Skeletal muscle satellite cell (primary cell): ENCODE measurements at regions not wholly inside any gene's neighbourhood (a gene's known extent, or its start where the extent isn't known, plus 50 kb on each side); places are given as distances from the start of the nearest gene placed in this dataset. TPM values are rescaled to one million over a fixed set of nuclear protein-coding genes. Genes with fewer than 3 reads are reported as not detected.

Experiments
- H3K27me3 ChIP-seq: 2 replicates; pipeline ENCODE4 v1.7.0; 2013; ENCODE audit warnings: low read length; ENCODE audit not compliant: control insufficient read depth, insufficient read depth
- H3K36me3 ChIP-seq: 2 replicates; pipeline ENCODE4 v1.7.0; 2013; ENCODE audit warnings: mild to moderate bottlenecking, control low read depth, low read length; ENCODE audit not compliant: insufficient read depth
- H3K4me1 ChIP-seq: 2 replicates; pipeline ENCODE4 v1.7.0; 2013; ENCODE audit warnings: low read length; ENCODE audit not compliant: control insufficient read depth, insufficient read depth
- H3K4me2 ChIP-seq: 2 replicates; pipeline ENCODE4 v1.7.0; 2013; ENCODE audit warnings: mild to moderate bottlenecking, low read length
- H3K4me3 ChIP-seq: 2 replicates; pipeline ENCODE4 v1.7.0; 2013; ENCODE audit warnings: low read length
- H3K9ac ChIP-seq: 2 replicates; pipeline ENCODE4 v1.7.0; 2013; ENCODE audit warnings: mild to moderate bottlenecking, low read depth, low read length, moderate library complexity
- H3K9me3 ChIP-seq: replicated peaks from 2 replicates; pipeline ENCODE4 v1.7.0; 2013; ENCODE audit warnings: mild to moderate bottlenecking, control low read depth, low read length
- small RNA-seq: library from RNA; depleted of rRNA; stranded (forward); fragments of <200 nt; gene quantifications from one replicate; pipeline ENCODE3, GENCODE V24; 2012

GRCh38 chr4:98728871-98729270 lies 70.5 kb upstream of the TSPAN5 start:
- Histone ChIP-seq H3K9me3 (no peaks in the 10 kb centered on the region), H3K27me3 (no peaks in the 10 kb centered on the region), H3K9ac (no peak overlapping the region), H3K36me3 (no peaks in the 10 kb centered on the region), H3K4me3 (no peak overlapping the region), H3K4me2 (peak overlapping the region; percentile 13), H3K4me1 (peaks cover 12% of the 10 kb centered on the region)

GRCh38 chr4:98728433-98728832 lies 70.0 kb upstream of the TSPAN5 start:
- Histone ChIP-seq H3K27me3 (no peaks in the 10 kb centered on the region), H3K4me2 (peak overlapping the region; percentile 13), H3K9ac (no peak overlapping the region), H3K36me3 (no peaks in the 10 kb centered on the region), H3K4me3 (no peak overlapping the region), H3K9me3 (no peaks in the 10 kb centered on the region), H3K4me1 (peaks cover 12% of the 10 kb centered on the region)

- peaks cover 19% of the 10 kb centered on the region for H3K4me1 ChIP-seq
- no peak overlapping the region for H3K4me2 ChIP-seq
- no peaks in the 10 kb centered on the region for H3K36me3 ChIP-seq
- no peaks in the 10 kb centered on the region for H3K27me3 ChIP-seq
- no peak overlapping the region for H3K9ac ChIP-seq
- H3K4me3 ChIP-seq, result no peak overlapping the region
- H3K9me3 ChIP-seq, result no peaks in the 10 kb centered on the region
These were observed 63.6 kb upstream of the TSPAN5 start for GRCh38 chr4:98722000-98722399.

DNA sequence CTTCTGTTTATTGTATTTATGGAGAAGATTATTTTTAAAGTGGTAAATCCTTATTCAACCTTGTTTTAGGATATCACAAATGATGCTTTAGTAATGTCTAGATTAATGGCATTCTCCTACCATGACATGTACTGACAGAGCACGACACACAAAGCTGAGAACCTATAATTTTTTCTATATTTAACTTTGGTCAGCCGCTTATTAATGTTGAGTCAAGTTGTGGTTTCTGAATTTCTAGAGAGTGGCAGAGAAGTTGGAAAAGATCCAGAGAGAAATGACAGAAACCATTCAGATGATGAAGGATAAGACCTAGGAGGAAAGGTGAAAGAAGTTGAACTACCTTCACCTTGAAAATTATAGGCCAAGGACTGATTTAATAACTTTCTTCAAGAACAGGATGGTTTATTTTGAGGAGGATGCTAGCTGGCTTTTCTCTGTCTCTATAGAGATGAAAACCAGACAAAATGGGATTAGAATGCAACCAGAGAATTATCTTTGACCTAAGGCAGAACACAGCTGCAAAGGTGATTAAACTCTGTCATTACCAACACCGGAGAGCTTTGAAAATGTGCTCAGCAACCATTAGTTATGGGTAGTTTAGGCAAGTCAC lies 62.6 kb upstream of the TSPAN5 start:
- H3K4me3 ChIP-seq, result no peak overlapping the region
- H3K9me3 ChIP-seq, result no peaks in the 10 kb centered on the region
- H3K4me2 ChIP-seq, result peak overlapping the region; percentile 35
- H3K36me3 ChIP-seq, result no peaks in the 10 kb centered on the region
- no peaks in the 10 kb centered on the region for H3K27me3 ChIP-seq
- H3K9ac ChIP-seq, result no peak overlapping the region
- peaks cover 19% of the 10 kb centered on the region for H3K4me1 ChIP-seq

- Histone ChIP-seq H3K27me3 (no peaks in the 10 kb centered on the region), H3K4me2 (no peak overlapping the region), H3K4me3 (no peak overlapping the region), H3K9ac (no peak overlapping the region), H3K36me3 (no peaks in the 10 kb centered on the region), H3K4me1 (peaks cover 19% of the 10 kb centered on the region), H3K9me3 (no peaks in the 10 kb centered on the region)
These were observed 58.4 kb upstream of the TSPAN5 start for GRCh38 chr4:98716796-98717195.

DNA sequence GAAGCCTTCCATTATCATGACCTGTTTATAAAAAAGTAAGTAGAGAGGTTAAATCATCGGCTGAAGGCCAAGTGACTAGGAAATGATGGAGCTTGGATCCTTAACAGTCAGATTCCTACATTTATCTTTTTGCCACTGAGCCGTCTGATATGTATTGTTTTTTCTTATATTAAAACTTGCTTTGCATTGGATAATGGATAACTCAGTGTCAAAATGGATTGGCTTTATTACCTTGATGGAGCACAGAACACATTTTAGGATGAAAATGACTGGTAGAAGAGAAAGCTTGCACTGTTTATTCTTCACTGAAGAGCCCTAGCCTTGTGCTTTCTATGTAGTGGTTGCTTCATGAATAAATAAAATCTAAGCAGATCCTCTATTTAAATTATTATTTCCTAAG lies 54.2 kb upstream of the TSPAN5 start:
- H3K4me2 ChIP-seq, result no peak overlapping the region
- no peaks in the 10 kb centered on the region for H3K9me3 ChIP-seq
- H3K4me1 ChIP-seq, result peaks cover 17% of the 10 kb centered on the region
- no peaks in the 10 kb centered on the region for H3K27me3 ChIP-seq
- H3K36me3 ChIP-seq, result no peaks in the 10 kb centered on the region
- H3K4me3 ChIP-seq, result no peak overlapping the region
- H3K9ac ChIP-seq, result no peak overlapping the region

GRCh38 chr4:98711526-98711925 lies 53.1 kb upstream of the TSPAN5 start:
- H3K27me3 ChIP-seq, result no peaks in the 10 kb centered on the region
- H3K4me2 ChIP-seq, result no peak overlapping the region
- no peaks in the 10 kb centered on the region for H3K36me3 ChIP-seq
- peak overlapping the region; percentile 58 for H3K9ac ChIP-seq
- peaks cover 17% of the 10 kb centered on the region for H3K4me1 ChIP-seq
- no peaks in the 10 kb centered on the region for H3K9me3 ChIP-seq
- H3K4me3 ChIP-seq, result no peak overlapping the region

DNA sequence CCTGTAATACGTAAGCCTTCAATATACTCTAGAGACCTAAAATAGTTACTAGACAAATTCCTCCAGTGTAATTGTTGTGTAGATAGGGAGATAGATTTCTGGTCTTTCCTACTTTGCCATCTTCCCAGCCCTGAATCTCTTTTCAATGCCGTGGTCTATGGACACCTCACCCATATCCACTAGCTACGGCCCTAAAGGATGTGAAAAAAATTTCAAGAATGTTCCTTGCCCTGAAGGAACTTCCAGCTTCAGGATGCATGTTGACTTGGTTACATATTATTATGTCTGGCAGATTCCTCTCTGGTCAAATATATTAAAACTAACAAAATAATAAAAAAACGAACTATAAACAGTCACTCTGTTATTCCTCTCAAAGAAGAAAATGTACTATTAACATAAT lies 52.4 kb upstream of the TSPAN5 start:
- H3K36me3 ChIP-seq, result no peaks in the 10 kb centered on the region
- no peak overlapping the region for H3K4me3 ChIP-seq
- no peaks in the 10 kb centered on the region for H3K27me3 ChIP-seq
- H3K4me2 ChIP-seq, result peak overlapping the region; percentile 24
- H3K9me3 ChIP-seq, result no peaks in the 10 kb centered on the region
- peak overlapping the region; percentile 58 for H3K9ac ChIP-seq
- H3K4me1 ChIP-seq, result peaks cover 17% of the 10 kb centered on the region

Small RNA genes in the stretch of these regions (small RNA-seq; reads per million reads assigned to genes)
- gene AC114811.1, result not detected
